NT2/D1 (cell line): ENCODE measurements at regions not wholly inside any gene's neighbourhood (a gene's known extent, or its start where the extent isn't known, plus 50 kb on each side); places are given as distances from the start of the nearest gene placed in this dataset.

Experiments used
- SUZ12 ChIP-seq: IDR thresholded peaks from 2 replicates; pipeline ENCODE4 v1.6.1; 2011; ENCODE audit not compliant: insufficient read length, insufficient read depth; ENCODE audit errors: extremely low read depth
- YY1 ChIP-seq: IDR thresholded peaks from 2 replicates; pipeline ENCODE4 v1.6.1; 2011; ENCODE audit not compliant: insufficient read length, insufficient read depth
- ZNF274 ChIP-seq: IDR thresholded peaks from 2 replicates; pipeline ENCODE4 v1.6.1; 2011; ENCODE audit warnings: mild to moderate bottlenecking, low read depth, low read length

DNA sequence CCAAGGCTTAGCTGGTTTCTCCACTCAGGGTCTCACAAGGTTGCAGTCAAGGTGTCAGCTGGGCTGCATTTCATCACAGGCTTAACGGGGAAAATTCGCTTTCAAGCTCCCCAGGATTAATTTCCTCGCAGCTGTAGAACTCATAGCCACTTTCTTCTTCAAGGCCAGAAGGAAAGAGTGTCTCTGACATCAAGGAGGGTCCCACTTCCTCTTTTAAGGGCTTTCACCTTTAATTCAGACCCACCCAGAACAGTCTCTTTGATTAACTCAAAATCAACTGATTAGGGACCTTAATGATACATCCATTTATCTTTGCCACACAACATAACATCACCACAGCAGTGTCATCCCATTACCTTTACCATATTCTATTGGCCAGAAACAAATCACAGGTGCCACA lies 183.3 kb upstream of the ARID1B start:
- no peak for TF ChIP-seq SUZ12
- TF ChIP-seq ZNF274, result no peak
- no peak for TF ChIP-seq YY1
